OCI-LY7 (cell line): ENCODE measurements at regions not wholly inside any gene's neighbourhood (a gene's known extent, or its start where the extent isn't known, plus 50 kb on each side); places are given as distances from the start of the nearest gene placed in this dataset.

Experiments used
- EZH2phosphoT487 ChIP-seq: fragments of 200-600 bp; sonication (generic); IDR thresholded peaks from 2 replicates; pipeline ENCODE4 v1.6.1; 2018; ENCODE audit warnings: low read depth, borderline replicate concordance, mild to moderate bottlenecking, mixed run types, antibody characterized with exemption, low read length, moderate library complexity, mixed read lengths
- TF ChIP-seq, protein P1 (sequence below): fragments of 200-600 bp; sonication (generic); conservative IDR thresholded peaks from 2 replicates; pipeline ENCODE4 v1.5.1; 2014; ENCODE audit warnings: mild to moderate bottlenecking, antibody characterized with exemption, low read length, moderate library complexity, mixed read lengths

DNA sequence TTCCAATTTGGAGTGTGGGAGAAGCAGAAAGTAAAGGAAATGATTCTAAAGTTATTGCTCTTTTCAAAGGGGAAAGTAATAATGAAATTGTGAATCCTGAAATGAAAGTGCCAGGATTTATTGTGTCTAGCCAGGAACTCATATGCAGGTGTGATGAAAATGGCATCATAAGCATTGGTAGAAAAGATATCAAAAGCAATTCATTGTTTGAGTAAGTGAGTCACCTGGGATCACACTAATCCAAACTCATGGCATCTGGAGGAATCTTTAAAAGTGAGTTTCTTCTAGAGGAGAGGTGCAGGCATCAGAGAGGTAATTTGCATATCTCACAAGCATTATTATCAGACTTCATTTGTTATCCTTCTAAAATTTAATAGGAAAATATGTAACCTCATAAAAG, 84.7 kb downstream of the LARP7 start:
- TF ChIP-seq, protein P1, sequence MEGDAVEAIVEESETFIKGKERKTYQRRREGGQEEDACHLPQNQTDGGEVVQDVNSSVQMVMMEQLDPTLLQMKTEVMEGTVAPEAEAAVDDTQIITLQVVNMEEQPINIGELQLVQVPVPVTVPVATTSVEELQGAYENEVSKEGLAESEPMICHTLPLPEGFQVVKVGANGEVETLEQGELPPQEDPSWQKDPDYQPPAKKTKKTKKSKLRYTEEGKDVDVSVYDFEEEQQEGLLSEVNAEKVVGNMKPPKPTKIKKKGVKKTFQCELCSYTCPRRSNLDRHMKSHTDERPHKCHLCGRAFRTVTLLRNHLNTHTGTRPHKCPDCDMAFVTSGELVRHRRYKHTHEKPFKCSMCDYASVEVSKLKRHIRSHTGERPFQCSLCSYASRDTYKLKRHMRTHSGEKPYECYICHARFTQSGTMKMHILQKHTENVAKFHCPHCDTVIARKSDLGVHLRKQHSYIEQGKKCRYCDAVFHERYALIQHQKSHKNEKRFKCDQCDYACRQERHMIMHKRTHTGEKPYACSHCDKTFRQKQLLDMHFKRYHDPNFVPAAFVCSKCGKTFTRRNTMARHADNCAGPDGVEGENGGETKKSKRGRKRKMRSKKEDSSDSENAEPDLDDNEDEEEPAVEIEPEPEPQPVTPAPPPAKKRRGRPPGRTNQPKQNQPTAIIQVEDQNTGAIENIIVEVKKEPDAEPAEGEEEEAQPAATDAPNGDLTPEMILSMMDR, result no peak
- no peak for TF ChIP-seq EZH2phosphoT487
